ENCODE measurements at regions not wholly inside any gene's neighbourhood (a gene's known extent, or its start where the extent isn't known, plus 50 kb on each side); places are given as distances from the start of the nearest gene placed in this dataset.
"Not testable (repeated sequence)": the region's sequence is repeated elsewhere in the genome, so short reads cannot be mapped to it uniquely, and the experiment has no call there.

GRCh38 chr10:4230036-4230435 lies 445.0 kb upstream of the KLF6 start:
- DNase-seq (ENCODE audit: low read depth): no peak

- DNase-seq (ENCODE audit: low read depth): no peak
Measured at GRCh38 chr10:4229106-4229505, 444.1 kb upstream of the KLF6 start.

DNA sequence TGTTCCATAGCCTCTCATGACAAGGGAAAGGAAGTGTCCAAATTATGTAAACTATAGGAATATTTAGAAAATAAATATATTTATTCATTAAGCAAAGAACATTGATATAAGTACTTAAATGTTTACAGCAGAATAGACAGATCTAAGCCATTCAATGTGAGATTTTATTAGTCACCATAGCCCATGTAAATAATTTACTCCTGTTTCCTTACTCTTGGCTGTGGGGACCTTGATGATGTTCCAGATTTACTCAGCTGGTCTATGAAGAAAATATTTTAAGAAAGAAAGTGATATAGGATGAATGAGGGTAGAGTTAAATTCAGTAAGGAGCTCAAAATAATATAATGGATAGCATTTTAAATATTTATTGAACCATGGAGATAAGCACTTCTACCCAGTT lies 442.6 kb upstream of the KLF6 start:
- no peak for DNase-seq (ENCODE audit: low read depth)

DNA sequence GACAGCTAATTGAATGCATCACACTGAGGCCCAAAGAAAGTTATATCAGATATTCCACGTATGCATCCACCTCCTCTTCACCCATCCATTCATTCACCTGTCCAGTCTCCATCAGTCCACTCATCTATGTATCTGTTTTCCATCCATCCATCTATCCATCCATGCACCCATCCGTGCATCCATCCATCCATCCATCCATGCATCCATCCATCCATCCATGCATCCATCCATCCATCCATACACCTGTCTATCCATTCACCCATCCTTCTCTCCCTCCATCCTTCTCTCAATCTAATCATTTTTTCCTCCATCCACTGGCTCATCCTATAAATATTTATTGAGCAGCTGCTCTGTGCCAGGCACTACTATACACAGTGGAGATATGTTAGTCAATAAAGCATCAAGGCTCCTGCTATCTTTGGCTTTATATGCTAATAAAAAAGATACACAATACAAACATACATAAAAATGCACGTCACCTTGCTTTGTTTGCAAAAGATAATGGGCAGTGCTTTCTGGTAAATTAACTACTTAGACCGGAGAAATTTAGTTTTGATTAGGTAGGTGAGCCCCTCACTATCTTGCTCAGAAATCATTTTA lies 442.0 kb upstream of the KLF6 start:
- DNase-seq (ENCODE audit: low read depth): no peak

DNA sequence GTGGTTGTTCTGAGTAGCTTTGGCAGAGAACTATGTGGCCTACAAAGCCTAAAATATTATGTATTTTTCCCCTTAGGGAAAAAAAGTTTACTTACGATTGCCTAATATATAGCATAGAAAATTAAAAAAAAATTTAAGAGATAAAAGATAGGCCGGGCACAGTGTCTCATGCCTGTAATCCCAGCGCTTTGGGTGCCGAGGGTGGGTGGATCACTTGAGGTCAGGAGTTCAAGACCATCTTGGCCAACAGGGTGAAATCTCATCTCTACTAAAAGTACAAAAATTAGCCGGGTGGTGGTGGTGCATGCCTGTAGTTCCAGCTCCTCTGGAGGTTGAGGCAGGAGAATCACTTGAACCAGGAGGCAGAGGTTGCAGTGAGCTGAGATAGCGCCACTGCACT lies 439.2 kb upstream of the KLF6 start:
- DNase-seq (ENCODE audit: low read depth): no peak

DNA sequence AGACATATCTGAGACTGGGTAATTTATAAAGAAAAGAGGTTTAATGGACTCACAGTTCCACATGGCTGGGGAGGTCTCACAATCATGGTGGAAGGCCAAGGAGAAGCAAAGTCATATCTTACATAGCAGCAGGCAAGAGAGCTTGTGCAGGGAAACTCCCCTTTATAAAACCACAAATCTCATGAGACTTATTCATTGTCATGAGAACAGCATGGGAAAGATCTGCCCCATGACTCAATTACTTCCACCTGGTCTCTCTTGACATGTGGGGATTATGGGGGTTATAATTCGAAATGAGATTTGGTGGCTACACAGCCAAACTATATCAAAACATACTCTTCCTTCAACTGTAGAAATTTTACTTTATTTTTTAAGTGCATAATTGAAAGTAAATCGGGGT lies 436.3 kb upstream of the KLF6 start:
- not testable (repeated sequence) for DNase-seq (ENCODE audit: low read depth)

DNA sequence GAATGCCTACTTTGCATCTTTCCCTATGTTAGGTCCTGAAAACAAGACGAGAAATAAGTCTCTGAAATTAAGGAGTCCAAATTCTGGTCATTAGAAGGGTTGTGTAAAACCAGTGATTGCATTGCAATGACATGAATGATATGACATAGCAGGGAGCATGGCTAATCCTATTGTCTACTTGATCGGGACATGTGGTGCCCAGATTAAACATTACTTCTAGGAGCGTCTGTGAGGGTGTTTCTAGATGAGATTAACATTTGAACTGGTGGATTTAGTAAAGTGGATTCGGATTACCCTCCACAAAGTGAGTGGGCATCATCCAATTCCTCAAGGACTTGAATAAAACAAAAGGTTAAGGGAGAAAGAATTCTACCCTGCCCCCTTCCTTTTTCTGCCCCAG lies 434.9 kb upstream of the KLF6 start:
- DNase-seq (ENCODE audit: low read depth): no peak

DNA sequence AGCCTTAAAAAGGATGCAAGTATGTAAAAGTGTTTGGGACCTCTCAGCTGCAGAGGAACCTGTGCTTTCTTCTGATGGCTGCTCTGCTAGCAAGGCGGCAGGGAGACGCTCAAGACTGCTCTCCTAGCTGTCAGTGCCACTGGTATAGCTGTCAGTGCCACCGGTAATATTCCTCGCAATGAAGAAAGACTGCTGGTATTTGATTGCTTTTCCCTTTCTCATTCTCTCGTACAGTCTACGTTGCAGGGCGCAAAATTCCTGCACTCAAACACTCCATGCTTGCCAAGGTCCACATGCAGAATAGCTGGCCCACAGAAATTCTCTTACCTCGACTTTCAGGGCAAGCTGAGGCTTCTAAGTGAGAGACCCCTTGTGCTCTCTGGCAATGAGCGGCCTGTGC lies 432.6 kb upstream of the KLF6 start:
- no peak for DNase-seq (ENCODE audit: low read depth)

DNA sequence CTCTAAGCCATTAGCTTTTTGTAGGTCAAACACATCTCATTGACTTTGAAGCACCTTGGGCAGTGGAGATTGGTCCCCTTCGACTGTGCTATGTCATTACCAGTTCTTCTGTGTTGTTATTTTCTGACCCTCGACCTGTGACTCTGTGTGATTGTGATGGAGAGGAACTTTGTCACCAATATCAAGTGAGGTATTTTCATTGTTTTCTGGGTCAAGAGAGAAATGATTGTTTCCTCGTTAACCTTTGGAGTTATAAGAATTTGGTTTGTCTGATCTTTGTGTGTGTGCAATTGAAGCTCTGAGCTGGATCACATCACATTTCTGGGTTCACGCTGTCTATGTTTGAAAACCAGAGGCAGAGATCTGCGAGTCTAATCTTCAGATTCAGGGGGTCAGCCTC lies 432.2 kb upstream of the KLF6 start:
- DNase-seq (ENCODE audit: low read depth): no peak

DNA sequence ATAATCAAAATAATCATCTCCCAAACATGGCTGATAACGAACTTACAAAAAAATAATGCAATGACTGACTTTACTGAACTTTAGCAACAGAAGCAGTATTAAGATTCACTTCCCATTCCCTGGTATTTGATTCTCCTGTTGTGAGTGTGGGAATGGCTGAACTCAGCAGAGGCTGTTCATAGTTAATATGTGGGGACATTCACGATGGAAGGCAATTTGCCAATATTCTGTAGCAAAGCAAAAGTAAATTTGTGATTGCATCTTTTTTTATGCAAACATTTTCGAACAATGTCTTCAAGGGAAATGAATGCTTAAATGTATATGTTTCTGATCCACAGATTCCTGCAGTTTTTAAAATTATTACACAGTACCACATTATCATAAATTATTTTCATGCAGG lies 431.7 kb upstream of the KLF6 start:
- DNase-seq (ENCODE audit: low read depth): no peak

- DNase-seq (ENCODE audit: low read depth): no peak
Measured at GRCh38 chr10:4215963-4216575, 431.1 kb upstream of the KLF6 start.

DNA sequence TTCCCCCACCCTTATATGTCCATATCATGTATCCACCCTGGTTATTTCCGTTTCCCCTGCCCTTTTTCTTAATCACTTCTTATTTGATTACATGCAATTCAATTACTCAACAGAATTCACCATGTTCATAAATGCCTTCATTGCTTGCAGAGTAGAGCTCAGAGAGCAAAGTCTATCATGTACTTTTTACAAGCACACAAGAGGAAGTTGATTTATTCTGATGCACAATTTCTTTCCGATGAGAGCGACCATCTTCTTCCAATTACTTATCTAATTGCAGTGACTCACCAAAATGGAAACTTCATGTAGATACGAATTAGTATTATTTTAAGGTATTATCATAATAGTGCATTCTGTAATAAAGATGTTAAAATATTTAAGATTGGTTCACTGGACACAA lies 430.5 kb upstream of the KLF6 start:
- no peak for DNase-seq (ENCODE audit: low read depth)

GRCh38 chr10:4214908-4215307 lies 429.9 kb upstream of the KLF6 start:
- DNase-seq (ENCODE audit: low read depth): no peak

DNA sequence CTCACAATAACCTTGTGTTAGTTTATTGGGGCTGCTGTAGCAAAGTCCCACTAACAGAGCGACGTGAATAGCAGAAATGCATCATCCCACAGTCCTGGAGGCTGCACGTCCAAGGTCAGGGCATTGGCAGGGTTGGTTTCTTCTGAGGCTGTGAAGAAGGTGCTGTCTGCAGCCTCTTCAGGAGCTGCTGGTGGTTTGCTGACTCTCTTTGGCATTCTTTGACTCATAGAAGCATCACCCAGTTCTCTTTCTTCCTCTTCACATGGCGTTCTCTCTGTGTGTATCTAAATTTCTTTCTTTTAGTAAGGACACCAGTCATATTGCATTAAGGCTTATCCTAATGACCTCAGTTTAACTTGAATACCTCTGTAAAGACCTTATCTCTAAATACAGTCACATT lies 428.4 kb upstream of the KLF6 start:
- DNase-seq (ENCODE audit: low read depth): no peak

DNA sequence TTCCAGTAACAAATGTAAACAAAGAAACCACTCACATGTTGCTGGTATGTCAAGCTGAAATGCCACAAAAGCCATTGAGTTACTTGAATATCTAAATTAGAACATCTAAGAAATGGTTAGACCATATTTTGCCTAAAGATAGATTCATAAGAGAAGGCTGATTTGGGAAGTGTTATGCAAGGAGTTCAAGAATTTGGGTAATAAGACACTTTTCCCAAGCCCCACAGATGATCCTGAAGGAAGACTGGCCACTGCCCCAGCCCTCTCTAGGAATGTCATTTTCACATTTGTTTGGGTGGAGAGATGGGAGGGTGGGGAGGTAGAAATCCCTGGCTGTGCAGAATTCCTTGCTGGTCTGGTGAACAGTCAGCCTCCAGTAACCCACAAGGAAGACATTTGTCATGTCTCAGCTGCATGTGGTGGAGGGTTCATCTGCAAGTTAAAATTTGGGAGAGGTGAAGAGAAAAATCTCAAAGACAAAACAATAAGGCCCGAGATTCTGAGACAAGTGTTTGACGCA lies 427.2 kb upstream of the KLF6 start:
- no peak for DNase-seq (ENCODE audit: low read depth)

DNA sequence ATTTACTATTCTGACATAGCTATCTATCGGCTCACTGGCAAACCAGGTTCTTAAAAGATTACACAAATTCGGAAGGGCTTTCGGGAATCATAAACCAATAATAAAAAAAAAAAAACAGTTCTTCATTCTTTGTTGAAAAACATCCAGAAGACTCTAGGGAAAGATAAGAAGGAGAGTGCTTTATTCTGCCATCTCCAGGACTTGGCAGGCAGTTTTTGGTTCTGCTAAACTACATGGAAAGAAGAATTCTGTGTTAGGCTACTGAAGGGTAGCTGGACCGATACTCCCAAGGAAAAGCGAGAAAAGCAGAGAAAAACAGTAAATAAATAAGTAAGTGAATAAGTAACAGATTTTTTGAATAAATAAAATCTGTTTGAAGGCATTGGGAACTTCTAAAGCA lies 423.5 kb upstream of the KLF6 start:
- DNase-seq (ENCODE audit: low read depth): no peak

DNA sequence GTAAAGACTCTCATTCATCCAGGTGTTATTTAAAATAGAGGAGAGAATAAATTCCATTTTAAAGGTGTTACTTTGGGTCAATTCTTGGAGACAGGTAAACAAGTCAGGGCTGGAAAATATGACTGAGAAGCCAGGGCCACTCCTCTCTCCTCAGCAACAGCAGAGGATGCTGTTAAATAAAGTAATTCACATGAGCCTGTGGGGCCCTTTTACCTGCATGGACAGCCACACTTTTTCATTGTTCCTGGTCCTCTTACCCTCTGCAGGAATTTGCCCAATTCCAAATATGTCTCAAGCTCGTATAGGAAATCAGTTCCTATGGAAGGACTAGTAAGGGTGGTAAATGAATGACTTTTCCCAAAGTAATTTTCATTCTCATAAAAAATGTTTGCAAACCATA lies 420.1 kb upstream of the KLF6 start:
- DNase-seq (ENCODE audit: low read depth): no peak

GRCh38 chr10:4202938-4203337 lies 417.9 kb upstream of the KLF6 start:
- DNase-seq (ENCODE audit: low read depth): no peak

DNA sequence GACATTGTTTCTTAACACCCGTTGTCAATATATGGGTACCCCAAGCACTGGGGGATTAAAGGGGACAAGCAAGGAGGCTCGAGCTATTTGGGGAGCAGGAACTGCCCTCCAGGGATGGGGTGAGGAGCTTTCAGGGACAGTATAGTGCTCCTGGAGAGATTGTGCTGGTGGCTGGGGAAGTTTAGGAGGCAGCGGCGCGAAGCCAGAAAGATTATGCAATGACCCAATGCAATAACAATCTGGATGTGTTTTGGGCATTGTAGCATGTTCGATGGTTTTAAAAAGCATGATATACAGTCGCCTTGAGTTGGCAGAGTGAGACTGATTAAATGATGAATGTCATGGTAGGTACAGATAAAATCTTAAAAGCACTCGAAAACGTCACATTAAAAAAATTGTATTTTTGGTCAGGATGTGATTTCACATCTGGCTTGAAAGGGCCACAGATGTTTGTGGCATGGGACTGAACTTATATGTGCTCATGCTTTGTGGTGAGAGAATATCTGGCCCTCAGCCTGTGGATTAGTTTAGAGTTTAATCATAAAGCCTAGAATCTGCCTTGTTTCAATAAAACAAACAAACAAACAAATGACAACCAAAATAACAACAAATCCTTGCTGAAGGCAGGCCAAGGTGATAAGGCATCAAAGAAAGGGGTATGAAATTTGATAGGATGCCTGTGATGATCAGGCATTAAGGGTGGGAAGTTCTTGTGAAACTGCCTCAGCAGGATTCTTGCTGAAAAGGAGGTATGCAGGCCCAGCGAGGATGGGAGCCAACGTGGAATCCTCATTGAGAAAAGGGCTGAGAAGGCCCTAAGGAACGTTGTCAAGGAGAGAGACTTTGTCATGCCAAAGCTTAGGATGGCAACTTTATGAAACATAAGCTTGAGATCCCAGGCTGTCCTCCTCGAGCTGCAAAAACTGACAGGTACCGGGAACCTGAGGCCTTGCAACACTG lies 417.1 kb upstream of the KLF6 start:
- no peak for DNase-seq (ENCODE audit: low read depth)

DNA sequence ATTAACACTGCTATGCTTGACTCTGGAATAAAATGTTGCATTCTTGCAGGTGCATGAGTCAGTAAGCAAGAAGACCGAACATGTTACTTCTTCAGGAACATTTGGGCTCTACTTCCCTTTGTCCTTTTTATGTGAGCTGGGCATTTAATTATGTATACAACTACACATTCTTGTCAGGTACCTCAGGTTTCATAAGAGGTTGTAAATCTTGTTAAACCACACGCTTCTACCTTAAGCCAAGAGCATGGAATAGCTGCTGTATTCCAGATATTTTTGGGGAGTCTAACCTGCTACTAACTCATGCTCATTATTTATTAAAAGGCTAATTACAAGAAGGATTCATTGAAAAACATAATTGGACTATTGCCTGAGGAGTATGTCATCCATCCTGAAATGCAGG lies 414.2 kb upstream of the KLF6 start:
- no peak for DNase-seq (ENCODE audit: low read depth)

DNA sequence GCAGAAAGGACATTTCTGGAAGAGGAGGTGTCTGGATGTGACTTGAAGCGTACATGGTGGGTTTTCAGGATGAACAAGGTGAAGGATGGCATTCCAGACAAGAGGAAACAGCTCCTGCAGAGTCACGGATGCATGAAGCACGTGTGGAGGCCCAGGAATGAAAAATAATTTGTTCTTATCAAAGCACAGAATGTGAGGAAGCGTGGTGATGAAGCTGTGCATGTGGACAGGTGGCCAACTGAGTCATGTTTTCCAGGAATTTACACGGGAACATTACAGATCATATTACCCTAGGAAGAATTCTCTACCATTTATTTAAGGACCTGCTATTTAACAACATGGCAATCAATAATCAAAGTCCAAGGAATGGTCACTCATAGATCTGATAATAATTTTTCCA lies 413.2 kb upstream of the KLF6 start:
- DNase-seq (ENCODE audit: low read depth): no peak

DNA sequence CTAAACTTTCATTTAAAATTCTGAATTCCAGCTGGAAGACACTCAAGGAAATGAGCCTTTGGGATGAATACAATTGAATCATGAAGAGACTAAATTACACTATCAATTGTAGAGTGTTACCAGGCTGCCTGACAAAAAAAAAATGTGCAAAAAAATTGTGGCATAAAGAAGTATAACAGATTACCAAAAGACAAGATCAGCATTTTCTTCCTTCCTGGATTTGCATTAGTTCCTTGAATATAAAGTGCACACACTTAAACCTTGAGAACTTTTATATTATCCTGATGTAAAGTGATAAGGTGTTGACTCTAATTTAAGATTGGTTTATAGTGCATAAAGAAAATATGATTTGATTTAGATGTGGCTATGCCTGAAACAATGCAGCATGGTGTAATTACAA lies 412.7 kb upstream of the KLF6 start:
- no peak for DNase-seq (ENCODE audit: low read depth)

- no peak for DNase-seq (ENCODE audit: low read depth)
Measured at GRCh38 chr10:4196771-4197390, 411.9 kb upstream of the KLF6 start.

All from T-helper 22 cell (primary cell).